Caco-2 (cell line): ENCODE measurements at regions not wholly inside any gene's neighbourhood (a gene's known extent, or its start where the extent isn't known, plus 50 kb on each side); places are given as distances from the start of the nearest gene placed in this dataset.

ENCODE experiments used
- BruUV-seq: library from RNA; stranded (reverse); fragments of 400-500 nt; replicated peaks from 2 replicates; lab custom pipeline; 2021; lab: Mats Ljungman, UMichigan
- CTCF ChIA-PET: fragments of 300-600 bp; sonication (Branson Sonifier 250); formaldehyde crosslinking; loops from one replicate; lab custom pipeline; 2022; ENCODE audit warnings: antibody characterized with exemption; lab: Charles Lee
- POLR2A ChIA-PET: fragments of 300-600 bp; sonication (Branson Sonifier 250); formaldehyde crosslinking; loops from one replicate; lab custom pipeline; 2022; ENCODE audit warnings: antibody characterized with exemption; lab: Charles Lee
- DNase-seq, 2 experiments: peaks; one replicate each; pipeline versions ENCODE4 v3.0.0 to v3.0.0-alpha.2; 2020 to 2022
- H3K27me3 ChIP-seq: replicated peaks from 2 replicates; pipeline ENCODE4 v1.6.0; 2011; ENCODE audit warnings: low read length; ENCODE audit not compliant: control insufficient read depth, insufficient read depth
- H3K36me3 ChIP-seq: 2 replicates; pipeline ENCODE4 v1.5.1; 2011; ENCODE audit warnings: low read length; ENCODE audit not compliant: control insufficient read depth, insufficient read depth
- H3K4me1 ChIP-seq: fragments of 250-450 bp; sonication (Bioruptor Pico); 2 replicates; pipeline ENCODE4 v1.5.1; 2020; ENCODE audit warnings: mild to moderate bottlenecking
- H3K4me3 ChIP-seq: 2 replicates; pipeline ENCODE4 v1.5.1; 2011; ENCODE audit warnings: low read depth, mild to moderate bottlenecking, control low read depth, low read length
- H3K9me3 ChIP-seq: fragments of 250-450 bp; sonication (Bioruptor Pico); 2 replicates; pipeline ENCODE4 v1.5.1; 2020; ENCODE audit warnings: mild to moderate bottlenecking, moderate library complexity
- H3K27ac Mint-ChIP-seq: one replicate; pipeline ENCODE4 v1.8.0; 2022; ENCODE audit warnings: mixed read lengths; ENCODE audit not compliant: unreplicated experiment
- H3K27me3 Mint-ChIP-seq: one replicate; pipeline ENCODE4 v1.8.0; 2022; ENCODE audit warnings: mixed read lengths; ENCODE audit not compliant: insufficient read depth, unreplicated experiment
- H3K36me3 Mint-ChIP-seq: one replicate; pipeline ENCODE4 v1.8.0; 2022; ENCODE audit warnings: mild to moderate bottlenecking, mixed read lengths; ENCODE audit not compliant: insufficient read depth, unreplicated experiment
- H3K4me1 Mint-ChIP-seq: one replicate; pipeline ENCODE4 v1.8.0; 2022; ENCODE audit warnings: low read depth, mixed read lengths; ENCODE audit not compliant: unreplicated experiment
- H3K4me3 Mint-ChIP-seq: one replicate; pipeline ENCODE4 v1.8.0; 2022; ENCODE audit warnings: mild to moderate bottlenecking, moderate library complexity, mixed read lengths; ENCODE audit not compliant: unreplicated experiment
- H3K9me3 Mint-ChIP-seq: one replicate; pipeline ENCODE4 v1.8.0; 2022; ENCODE audit warnings: mixed read lengths; ENCODE audit not compliant: unreplicated experiment
- CTCF ChIP-seq, 2 experiments: fragments of 200-600 bp in 1 of 2; IDR thresholded peaks; 1 replicate in 1 of 2; 2 replicates in 1 of 2; pipeline versions ENCODE4 v1.5.1 to v1.8.0; 2011 to 2022; ENCODE audit warnings: antibody characterized with exemption in 1 of 2, control low read depth in 1 of 2, inconsistent platforms in 1 of 2, low read depth in 1 of 2, low read length in 1 of 2, mild to moderate bottlenecking in 1 of 2, moderate library complexity in 1 of 2; ENCODE audit not compliant: insufficient read depth in 1 of 2, severe bottlenecking in 1 of 2, unreplicated experiment in 1 of 2
- intact Hi-C: fragments of 100-400 bp; cut with micrococcal nuclease; formaldehyde crosslinking; loops from one replicate; pipeline ENCODE4 v1.10.0; 2022; ENCODE audit not compliant: unreplicated experiment

DNA sequence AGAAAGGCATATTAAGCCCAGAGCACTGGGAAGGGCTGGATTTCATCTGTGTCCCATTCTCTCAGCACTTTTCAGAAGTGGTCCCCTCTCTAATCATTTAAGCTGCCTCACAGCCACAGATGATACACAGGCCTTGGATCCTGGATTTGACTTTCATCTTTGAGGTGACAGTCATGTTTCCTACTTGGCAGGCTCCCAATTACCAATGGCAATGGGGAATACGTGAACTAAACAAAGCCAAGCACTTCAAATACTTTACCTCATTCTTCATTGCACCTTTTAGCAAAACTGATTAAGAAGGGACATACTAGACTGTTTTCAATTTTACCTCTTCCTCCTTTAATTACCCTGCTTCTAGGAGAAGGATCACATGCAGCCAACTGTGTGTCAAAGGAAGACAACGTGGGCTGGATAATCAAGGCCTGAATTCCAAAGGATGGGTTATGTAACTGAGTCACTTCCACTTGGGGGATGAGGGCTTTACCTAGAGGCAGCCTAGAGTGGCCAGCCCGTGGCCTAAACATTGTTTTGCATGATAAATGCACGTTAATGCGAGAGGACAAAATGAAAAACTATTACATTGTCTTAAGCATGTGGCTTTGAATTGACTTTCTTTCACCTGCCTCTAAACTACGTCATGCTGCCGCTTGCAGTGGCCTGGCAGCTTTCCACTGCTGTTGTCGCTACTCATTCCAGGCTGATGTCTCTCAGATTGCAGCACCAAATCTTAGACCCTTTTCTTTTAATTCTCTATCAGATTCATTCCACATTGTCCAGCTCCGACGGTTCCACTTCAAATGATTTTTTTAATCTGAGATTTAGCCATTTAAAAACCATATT, 95.0 kb downstream of the KCTD12 start:
- Mint-ChIP-seq H3K4me1 (no peaks in the 10 kb centered on the region), H3K27ac (no peak overlapping the region), H3K36me3 (no peaks in the 10 kb centered on the region), H3K9me3 (no peaks in the 10 kb centered on the region), H3K27me3 (peaks cover 6% of the 10 kb centered on the region), H3K4me3 (no peak overlapping the region)
- CTCF ChIA-PET, result no interaction called here
- POLR2A ChIA-PET, result no interaction called here
- no peak overlapping the region for H3K4me3 ChIP-seq
- intact Hi-C loops, result no loop called here
- TF ChIP-seq CTCF (IDR thresholded peaks at IDR 0.05; ENCODE audit: insufficient read depth in 1 of 2, low read depth in 1 of 2, low read length in 1 of 2, severe bottlenecking in 1 of 2, unreplicated experiment in 1 of 2), result no peak
- no peaks in the 10 kb centered on the region for H3K27me3 ChIP-seq
- no TSS peak for BruUV-seq
- DNase-seq, result no peak
- H3K36me3 ChIP-seq, result no peaks in the 10 kb centered on the region
- H3K4me1 ChIP-seq, result no peaks in the 10 kb centered on the region
- no peaks in the 10 kb centered on the region for H3K9me3 ChIP-seq

GRCh38 chr13:76790526-76790925, 95.7 kb downstream of the KCTD12 start:
- Histone ChIP-seq H3K4me3 (no peak overlapping the region), H3K9me3 (no peaks in the 10 kb centered on the region), H3K36me3 (no peaks in the 10 kb centered on the region), H3K4me1 (no peaks in the 10 kb centered on the region), H3K27me3 (no peaks in the 10 kb centered on the region)
- no peaks in the 10 kb centered on the region for H3K36me3 Mint-ChIP-seq
- no peak overlapping the region for H3K27ac Mint-ChIP-seq
- intact Hi-C loops, result no loop called here
- ChIA-PET POLR2A (no interaction called here), CTCF (no interaction called here)
- BruUV-seq, result no TSS peak
- no peak for TF ChIP-seq CTCF (IDR thresholded peaks at IDR 0.05; ENCODE audit: insufficient read depth in 1 of 2, low read depth in 1 of 2, low read length in 1 of 2, severe bottlenecking in 1 of 2, unreplicated experiment in 1 of 2)
- no peaks in the 10 kb centered on the region for H3K4me1 Mint-ChIP-seq
- peaks cover 3% of the 10 kb centered on the region for H3K27me3 Mint-ChIP-seq
- H3K4me3 Mint-ChIP-seq, result no peak overlapping the region
- DNase-seq, result no peak
- H3K9me3 Mint-ChIP-seq, result no peaks in the 10 kb centered on the region

GRCh38 chr13:76783798-76784197, 102.4 kb downstream of the KCTD12 start:
- Mint-ChIP-seq H3K9me3 (no peaks in the 10 kb centered on the region), H3K4me3 (no peak overlapping the region), H3K27me3 (peaks cover 13% of the 10 kb centered on the region), H3K27ac (no peak overlapping the region), H3K36me3 (no peaks in the 10 kb centered on the region), H3K4me1 (no peaks in the 10 kb centered on the region)
- DNase-seq, result no peak
- intact Hi-C loops, result no loop called here
- no peaks in the 10 kb centered on the region for H3K27me3 ChIP-seq
- no peak for TF ChIP-seq CTCF (IDR thresholded peaks at IDR 0.05; ENCODE audit: insufficient read depth in 1 of 2, low read depth in 1 of 2, low read length in 1 of 2, severe bottlenecking in 1 of 2, unreplicated experiment in 1 of 2)
- no TSS peak for BruUV-seq
- ChIA-PET CTCF (no interaction called here), POLR2A (no interaction called here)
- no peak overlapping the region for H3K4me3 ChIP-seq
- no peaks in the 10 kb centered on the region for H3K4me1 ChIP-seq
- H3K36me3 ChIP-seq, result no peaks in the 10 kb centered on the region
- H3K9me3 ChIP-seq, result no peaks in the 10 kb centered on the region
